HK-2 (cell line): ENCODE measurements at regions not wholly inside any gene's neighbourhood (a gene's known extent, or its start where the extent isn't known, plus 50 kb on each side); places are given as distances from the start of the nearest gene placed in this dataset.
"Not testable (repeated sequence)": the region's sequence is repeated elsewhere in the genome, so short reads cannot be mapped to it uniquely, and the experiment has no call there.

Experiments used
- DNase-seq: peaks from one replicate; pipeline ENCODE4 v3.0.0-alpha.2; 2018; ENCODE audit not compliant: unreplicated experiment

DNA sequence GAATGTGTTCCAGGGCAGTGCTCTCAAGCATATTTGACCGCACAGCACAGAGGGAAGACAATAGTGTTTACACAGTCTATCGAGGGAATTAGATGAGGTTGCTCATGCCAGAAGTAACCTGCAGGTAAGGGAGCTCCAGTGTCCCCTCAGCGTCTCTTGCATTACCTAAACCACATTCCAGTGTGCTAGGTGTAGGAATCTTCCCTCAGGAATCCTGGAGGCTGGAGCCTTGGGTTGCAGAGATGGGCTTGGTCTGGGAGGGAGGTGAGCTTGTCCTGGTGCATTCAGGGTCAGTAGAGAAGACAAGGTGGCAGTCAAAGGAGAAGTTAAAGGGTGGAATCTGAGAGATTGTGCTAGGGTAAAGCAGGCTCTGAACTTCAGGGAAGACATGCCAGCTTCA lies 56.3 kb downstream of the SOX14 start:
- no peak for DNase-seq

DNA sequence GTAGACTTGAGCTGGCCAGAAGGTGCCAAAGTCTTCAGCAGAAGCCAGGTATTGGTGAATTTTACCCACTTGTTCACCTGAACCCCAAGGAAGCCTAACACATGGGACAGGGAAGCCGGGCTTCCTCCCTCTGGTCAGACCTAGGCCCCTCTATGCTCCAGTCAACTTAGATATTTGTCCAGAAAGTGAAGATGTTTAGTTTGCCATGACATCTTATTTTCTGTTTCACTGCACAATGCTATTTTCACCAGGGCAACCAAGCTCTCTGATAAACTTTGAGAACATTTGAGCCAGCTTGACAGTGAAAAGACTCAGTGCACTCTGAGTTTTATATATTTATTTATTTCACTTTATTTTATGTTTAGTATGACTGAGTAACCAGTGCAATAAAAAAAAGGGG lies 71.0 kb downstream of the SOX14 start:
- no peak for DNase-seq

DNA sequence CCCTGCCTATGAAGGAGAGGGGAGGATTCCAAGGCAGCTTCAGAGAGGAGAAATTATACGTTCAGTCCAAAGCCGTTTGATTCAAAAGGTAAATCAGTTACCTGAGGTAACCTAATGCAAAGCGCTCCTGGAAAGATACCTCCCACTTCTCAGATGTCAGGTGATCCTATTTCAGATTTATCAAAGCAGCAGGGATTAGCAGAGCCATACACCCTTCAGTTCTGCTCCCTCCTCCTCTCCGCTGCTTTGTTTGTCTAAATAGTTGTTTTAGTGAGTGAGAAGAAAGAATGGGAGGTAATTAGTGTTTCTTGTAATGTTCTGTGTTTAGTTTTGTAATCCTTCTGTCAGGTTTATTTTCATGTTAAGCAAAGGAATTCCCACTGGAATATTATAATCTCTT lies 81.1 kb downstream of the SOX14 start:
- DNase-seq, result no peak

DNA sequence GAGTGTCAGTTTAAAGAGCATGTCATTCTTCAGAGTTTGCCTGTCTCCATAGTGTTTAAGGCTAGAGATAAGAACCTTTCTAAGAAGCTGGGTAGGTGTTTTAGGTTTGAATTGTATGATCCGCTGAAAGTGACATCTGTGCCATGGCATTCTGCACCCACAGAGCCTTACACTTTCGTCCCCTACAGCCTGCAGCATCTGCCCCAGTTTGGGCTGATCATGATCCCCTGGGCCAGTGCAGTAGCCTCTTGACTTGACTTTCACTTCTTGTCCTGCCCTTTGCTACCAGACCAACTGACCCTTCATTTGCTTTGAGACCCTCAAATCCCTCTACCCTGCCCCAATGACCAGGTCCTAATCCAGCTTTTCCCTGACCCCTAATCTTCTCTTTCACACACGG lies 81.6 kb downstream of the SOX14 start:
- no peak for DNase-seq

DNA sequence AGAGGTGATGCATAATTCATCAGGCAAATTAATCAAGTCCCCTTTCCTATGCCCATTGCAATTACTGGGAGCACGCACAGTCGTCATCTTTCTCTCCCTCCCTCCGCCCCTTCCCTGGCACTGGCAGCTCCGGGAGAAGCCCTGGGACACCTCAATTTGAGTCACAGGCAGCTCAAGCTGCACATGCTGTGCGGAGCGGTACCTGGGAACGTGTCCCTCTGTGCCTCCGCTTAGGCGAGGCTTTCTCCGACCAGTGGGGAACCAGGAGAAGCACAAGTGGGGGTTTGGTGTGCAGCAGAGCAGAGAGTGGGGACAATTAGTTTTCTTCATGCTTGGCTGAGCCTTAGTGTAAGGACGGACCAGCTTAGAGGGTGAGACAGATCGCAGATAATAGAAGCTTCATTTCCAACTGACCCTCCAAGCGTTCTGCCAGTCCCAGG lies 88.3 kb downstream of the SOX14 start:
- no peak for DNase-seq

DNA sequence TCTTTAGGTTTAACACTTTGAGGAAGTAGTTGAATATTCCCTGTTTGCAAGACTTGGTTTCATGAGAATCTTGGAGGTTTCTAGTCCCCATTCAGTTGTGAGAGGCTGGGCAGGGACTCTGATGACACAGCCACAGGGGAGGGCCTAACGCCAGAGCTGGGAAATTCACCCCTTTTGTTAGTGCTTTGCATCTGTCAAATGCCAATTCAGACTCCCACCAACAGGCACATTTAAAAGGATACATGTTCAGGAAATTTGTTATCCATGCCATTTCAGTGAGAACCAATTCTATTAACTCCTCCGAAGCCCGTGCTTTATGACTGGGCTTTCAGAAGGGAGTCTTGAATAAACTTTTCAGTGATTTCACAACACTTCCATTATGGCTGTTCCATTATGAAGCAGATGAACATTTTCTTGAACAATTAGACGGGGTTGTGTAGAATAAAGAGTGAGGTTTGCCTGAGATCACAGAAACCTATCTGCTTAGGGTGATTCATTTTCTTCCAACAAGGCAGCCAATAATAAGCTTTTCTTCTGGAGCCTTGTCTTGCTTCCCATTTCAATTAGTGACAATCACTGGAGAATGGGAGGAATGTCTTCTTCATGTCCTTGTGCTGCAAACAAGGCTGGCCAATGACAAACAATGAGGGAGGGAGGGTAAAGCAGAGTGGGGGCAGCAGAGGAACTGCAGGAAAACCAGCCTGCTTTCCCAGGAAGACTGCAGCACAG lies 90.6 kb downstream of the SOX14 start:
- no peak for DNase-seq

DNA sequence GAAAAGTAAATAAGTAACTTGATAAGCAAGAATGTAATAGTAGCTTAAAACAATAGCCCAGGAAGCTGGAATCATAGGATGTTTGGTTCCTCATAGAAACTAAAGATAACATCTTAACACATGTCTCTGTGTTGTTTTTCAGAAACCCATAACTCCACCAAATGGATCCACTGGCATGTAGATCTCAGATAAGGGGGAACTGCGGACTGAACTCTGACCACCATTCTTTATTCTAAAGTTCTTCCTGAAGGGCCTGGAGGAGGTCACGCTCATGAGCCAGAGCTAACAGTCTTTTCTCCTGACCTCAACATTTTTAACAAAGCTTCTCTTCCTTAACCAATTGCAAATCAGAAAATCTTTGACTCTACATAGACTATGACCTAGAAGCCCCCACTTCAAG lies 101.9 kb downstream of the SOX14 start:
- no peak for DNase-seq

DNA sequence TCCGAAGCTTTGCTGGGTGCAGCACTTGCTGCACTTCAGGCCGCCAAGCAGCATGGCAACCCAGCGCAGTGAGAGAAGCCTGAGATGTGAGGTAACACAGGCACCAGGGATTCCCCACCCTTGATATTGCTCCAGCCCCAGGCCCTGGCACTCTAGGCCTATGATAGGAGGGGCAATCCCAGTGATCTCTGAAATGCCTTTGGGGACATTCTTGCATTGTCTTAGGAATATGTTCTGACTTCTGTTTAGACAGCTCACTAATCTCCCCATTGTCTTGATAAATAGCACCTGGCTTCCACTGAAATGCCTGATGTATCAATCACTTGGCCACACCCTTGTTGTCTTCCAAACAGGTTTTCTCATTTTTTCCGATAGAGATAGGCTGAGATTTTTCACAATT lies 102.8 kb downstream of the SOX14 start:
- DNase-seq, result no peak

DNA sequence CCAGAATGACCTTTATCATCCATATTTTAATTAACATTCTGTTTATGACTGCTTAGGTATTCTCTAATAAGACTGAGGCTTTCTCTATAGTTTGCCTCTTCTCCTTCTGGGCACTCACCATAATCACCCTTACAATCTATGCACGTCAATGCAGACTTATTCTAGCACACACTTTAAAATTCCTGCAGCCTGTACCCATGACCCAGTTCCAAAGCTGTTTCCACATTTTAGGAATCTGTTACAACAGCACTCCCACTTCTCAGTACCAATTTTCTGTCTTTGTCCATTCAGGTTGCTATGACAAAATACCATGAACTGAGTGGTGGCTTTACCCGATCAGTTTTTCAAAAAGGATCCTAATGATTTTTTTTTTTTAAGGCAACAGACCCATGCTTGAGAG lies 103.5 kb downstream of the SOX14 start:
- DNase-seq, result no peak

DNA sequence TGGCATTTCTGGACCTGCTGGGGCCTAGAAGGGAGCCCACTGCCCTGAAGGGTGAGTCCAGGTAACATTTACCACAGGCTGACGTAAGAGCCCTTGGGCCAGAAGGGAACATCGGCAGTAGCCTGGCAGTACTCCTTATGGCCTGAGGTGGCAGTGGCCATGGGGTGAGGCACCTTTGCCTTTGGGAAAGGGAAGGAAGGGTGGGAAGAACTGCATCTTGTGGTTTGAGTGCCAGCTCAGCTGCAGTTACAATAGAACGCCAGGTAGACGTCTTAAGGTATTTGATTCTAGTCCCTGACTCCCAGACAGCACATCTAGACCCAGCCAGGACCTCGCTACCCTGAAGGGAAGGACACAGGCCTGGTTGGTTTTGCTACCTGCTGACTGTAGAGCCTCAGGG lies 104.9 kb downstream of the SOX14 start:
- DNase-seq, result no peak

DNA sequence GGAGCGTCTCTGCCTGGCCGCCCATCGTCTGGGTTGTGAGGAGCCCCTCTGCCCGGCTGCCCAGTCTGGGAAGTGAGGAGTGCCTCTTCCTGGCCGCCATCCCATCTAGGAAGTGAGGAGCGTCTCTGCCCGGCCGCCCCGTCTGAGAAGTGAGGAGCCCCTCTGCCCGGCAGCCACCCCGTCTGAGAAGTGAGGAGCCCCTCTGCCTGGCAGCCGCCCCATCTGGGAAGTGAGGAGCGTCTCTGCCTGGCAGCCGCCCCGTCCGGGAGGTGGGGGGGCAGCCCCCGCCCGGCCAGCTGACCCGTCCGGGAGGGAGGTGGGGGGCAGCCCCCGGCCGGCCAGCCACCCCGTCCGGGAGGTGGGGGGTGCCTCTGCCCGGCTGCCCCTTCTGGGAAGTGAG lies 108.5 kb downstream of the SOX14 start:
- DNase-seq, result not testable (repeated sequence)

DNA sequence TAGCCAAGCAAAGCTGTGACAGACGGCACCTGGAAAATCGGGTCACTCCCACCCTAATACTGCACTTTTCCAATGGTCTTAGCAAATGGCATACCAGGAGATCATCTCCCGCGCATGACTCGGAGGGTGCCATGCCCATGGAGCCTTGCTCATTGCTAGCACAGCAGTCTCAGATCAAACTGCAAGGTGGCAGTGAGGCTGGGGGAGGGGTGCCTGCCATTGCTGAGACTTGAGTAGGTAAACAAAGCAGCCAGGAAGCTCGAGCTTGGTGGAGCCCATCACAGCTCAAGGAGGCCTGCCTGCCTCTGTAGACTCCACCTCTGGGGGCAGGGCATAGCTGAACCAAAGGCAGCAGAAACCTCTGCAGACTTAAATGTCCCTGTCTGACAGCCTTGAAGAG lies 113.1 kb upstream of the CLDN18 start:
- DNase-seq, result not testable (repeated sequence)

DNA sequence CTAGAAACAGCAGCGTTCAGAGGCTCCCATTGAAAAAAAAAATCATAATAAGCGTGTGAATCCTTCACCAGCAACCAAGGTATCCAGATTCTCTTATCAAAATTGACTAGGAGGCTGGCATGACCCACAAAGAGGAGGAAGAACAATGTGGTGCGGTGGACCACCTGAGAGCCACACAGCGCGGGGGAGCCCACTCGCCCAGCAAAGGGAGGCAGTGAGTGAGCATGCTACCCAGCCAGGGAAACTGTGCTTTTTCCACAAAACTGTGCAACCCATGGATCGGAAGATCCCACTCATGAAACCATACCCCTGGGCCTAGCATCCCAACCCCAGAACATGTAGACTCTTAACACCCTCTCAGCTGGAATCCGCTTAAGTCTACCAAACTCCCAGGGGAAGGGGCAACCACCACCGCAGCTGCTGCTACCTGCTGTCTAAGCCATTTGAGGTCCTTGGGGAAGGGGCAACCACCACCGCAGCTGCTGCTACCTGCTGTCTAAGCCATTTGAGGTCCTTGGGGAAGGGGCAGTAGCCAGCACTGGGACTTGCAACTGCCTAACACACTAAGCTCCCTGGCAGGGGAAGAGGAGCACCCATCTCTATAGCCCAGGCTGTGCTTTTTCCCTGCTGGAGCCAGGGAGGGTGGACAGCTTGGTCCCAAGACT lies 102.8 kb upstream of the CLDN18 start:
- no peak for DNase-seq

DNA sequence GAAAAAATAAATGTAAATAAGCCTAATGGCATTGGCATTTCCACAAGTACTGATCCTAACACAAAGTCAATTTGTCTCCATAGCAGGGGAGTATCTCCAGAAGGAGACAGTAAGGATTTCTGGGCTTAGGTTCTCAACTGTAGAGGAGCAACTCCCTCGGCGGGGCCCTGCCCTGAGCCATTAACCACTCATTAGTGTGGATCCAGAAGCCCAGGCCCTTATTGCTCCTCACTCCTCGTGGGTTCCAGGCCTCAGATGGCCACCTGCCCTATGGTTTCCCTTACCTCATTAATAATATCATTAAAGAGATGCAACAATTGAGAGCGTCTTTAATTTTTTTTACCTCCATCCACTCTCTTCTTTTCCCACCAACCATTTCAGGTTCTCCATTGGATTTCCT lies 85.3 kb upstream of the CLDN18 start:
- no peak for DNase-seq

DNA sequence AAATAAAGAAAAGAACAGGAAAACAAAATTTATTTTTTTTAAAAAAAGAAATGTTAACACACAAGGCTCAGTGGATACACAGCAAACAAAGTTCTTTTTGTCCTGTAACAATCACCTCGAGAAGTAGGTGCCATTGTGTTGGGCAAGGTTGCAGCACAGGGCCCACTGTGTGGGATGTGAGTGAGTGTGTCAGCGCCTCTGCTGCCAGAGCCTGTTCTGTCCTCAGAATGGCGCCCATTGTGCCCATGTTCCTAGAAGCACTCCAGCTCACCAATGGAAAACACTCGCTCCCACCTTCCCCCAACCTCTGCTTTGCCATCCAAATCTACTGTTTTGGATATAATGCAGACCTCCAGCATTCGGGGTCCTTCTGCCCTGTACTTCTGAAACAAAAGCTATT lies 84.9 kb upstream of the CLDN18 start:
- no peak for DNase-seq

DNA sequence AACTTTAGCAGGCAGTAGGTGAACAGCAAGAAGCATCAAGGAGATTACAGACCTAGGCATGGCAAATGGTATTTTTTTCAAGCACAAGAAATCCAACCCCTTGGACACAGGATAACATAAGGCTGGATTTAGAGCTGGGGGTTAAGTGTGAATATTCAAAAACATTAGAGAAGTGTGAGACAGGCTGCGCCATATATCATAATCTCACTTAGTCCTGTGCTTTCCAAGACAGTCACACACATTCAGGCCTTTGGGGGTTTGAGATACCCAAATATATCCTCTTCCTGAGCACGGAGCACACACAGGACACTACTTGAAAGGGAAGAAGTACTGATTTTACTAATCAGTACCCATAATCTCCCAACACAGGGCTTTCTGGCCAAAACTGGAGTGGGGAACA lies 83.0 kb upstream of the CLDN18 start:
- no peak for DNase-seq

DNA sequence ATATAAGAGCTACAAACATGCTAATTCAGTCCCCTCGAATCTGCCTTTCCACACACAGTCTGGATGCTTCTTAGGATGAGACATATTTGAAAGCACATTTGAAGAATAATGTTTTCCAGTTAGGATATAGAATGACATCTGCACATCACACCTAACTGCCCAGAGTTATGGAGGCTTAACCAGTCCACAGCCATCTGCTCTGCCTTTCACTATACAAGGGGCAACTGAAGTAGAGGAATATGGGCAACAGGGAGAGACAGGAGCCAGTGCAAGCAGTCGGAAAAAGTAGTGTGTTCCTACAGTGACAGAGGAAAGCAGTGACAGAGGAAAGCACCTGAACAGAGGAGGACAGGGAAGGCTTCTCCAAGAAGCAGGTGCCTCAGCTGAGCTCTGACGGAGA lies 79.0 kb upstream of the CLDN18 start:
- DNase-seq, result no peak

DNA sequence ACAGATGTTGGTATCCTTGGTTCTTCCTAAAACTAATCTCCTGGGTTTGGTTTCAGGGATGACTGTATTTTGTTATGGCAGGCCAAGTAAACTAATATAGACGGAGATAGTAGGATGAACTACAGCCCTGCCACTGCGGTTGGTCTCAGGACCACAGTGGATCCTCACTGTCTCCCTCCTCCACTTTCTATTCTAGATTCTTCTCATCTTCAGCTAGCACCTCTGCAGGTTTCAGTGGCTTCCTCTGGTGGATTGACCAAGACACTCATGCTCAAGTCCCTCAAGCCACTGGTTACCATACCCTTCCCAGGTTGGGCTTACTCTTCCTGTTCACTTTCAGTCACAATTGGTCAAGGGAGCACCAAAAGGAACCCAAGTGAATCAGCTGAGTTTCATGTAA lies 71.1 kb upstream of the CLDN18 start:
- no peak for DNase-seq

DNA sequence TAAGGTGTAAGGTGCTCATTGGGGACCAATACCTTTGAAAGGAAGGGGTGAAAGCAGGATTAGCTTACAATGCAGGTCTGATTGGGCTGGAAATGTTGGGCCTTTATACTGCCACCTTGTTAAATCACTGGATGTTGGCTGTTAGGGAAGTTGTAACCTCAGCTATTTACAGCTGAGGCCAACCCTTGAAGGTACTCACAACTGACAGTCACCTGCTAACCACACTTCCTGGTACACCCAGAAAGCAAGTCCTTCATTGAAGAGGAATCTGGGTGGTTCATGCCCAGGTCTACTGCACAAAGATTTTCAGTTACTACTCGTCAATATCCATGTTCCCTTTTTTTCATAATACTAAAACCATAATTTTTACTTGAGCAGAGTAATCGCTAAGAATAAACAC lies 65.4 kb upstream of the CLDN18 start:
- DNase-seq, result no peak

DNA sequence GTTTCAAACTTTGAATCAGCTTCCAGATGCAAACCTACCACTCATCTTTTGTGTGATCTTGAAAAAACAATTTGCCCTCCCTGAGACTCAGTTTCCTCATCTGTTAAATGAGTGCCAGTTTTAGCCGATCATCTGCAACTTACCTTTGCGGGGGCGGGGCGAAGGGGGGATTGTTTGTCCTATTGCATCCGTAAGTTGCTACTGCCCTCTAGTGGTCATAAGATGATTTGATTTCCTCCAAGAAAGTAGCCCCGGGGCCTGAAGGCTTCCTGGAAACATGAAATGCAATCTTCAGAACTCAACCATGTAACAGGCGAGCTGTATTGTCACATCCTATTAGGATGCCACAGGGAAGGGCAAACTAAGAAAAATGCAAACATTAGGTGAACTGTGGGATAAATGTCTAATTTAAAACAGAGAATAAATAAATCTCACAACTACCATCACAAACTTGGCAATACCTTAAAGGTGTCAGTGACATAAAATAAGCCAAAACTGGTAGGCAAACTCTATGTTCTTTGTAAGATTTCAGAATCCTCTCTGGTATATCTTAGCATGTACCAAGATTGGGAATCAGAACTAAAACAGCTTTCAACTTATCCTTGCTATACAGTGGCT lies 63.5 kb upstream of the CLDN18 start:
- DNase-seq, result peak; percentile 28

DNA sequence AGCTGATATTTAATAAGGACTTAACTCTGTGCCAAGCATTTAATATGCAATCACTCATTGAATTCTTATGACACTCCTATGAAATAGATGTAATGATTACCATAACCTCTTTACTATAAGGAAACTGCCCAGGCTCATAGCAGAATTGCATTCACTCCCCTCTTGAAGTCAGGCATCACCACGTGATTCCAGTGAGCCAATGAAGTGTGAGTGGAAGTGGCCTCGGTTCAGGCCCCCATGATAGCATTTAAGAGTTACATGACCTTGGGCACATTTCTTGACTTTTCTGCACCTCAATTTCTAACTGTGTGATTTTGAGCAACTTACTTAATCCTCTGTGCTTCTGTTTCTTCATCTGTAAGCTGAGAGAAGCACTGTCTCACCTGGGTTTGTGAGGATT lies 62.8 kb upstream of the CLDN18 start:
- no peak for DNase-seq

DNA sequence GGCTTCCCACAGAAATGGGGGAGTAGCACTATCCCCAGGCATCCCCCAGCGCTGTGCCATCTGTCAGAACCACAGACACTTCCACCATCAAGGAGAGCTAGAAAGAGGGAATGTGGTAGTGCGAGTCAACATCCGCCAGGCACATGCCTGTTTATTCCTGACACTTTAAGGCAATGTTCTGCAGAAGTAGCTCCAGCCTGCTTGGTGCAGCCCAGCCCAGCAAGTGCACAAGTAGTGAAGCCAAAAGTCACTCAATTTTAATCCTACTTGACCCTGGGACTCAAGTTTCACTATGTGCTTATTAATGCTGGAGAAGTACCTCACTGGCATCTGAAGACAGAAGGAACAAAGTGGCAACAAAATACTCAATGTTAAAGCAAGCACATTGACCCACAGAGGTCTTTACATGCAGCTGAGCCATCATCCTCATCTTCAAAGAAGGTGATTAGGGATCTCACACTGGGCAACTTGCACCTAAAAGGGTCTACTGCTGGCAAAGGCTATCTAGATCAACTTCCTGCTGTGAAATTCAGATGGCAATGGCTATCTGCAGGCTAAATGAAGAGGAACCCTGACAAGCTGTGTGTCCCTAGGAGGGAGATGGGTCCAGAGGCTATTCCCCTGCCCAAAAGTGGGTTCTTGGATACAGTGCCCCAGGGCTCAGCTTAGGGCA lies 61.4 kb upstream of the CLDN18 start:
- no peak for DNase-seq

DNA sequence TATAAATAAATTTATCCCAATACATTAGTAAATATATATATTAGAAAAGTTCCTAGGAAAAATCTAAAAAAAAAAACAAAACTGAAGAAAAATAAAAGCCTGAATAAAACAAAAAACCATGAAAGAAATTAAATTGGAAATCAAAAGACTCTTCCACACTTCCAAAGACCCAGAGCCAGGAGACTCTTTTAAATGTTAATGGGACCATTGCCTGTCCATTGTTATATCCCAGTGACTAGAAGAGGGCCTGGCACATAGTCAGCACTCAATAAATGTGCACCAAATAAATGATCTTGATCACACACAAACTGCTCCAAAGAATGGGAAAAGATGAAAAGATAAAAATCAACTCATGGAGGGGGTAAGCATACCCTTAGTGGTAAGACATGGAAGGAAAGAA lies 51.3 kb upstream of the CLDN18 start:
- DNase-seq, result no peak
